Gastroesophageal sphincter (tissue), 4 donors: ENCODE measurements at regions not wholly inside any gene's neighbourhood (a gene's known extent, or its start where the extent isn't known, plus 50 kb on each side); places are given as distances from the start of the nearest gene placed in this dataset.

Experiments used
- ATAC-seq: fragments of 150-250 bp; one replicate; pipeline ENCODE4 v1.9.1; 2016; ENCODE audit warnings: mild to moderate bottlenecking, moderate library complexity
- H3K27ac ChIP-seq, 4 donors: fragments of 200-600 bp; sonication (generic) in 3 of 4; 1 replicate in 3 of 4; 2 replicates in 1 of 4; pipeline ENCODE4 v1.5.1; 2016 to 2019
- H3K27me3 ChIP-seq: fragments of 200-600 bp; sonication (generic); one replicate; pipeline ENCODE4 v1.5.1; 2019
- H3K36me3 ChIP-seq, 2 donors: fragments of 200-600 bp; sonication (generic); one replicate each; pipeline ENCODE4 v1.5.1; 2019; ENCODE audit warnings: control low read depth in 1 of 2
- H3K4me1 ChIP-seq, 3 donors: fragments of 200-600 bp; sonication (generic); 1 replicate in 2 of 3; 2 replicates in 1 of 3; pipeline ENCODE4 v1.5.1; 2016 to 2019; ENCODE audit warnings: control low read depth in 2 of 3
- H3K4me3 ChIP-seq, 2 donors: fragments of 200-600 bp; sonication (generic); one replicate each; pipeline ENCODE4 v1.5.1; 2019; ENCODE audit warnings: mild to moderate bottlenecking in 1 of 2, moderate library complexity in 1 of 2
- H3K9me3 ChIP-seq, 3 donors: fragments of 200-600 bp; sonication (generic); one replicate each; pipeline ENCODE4 v1.5.1; 2017 to 2019; ENCODE audit warnings: control low read depth in 2 of 3
- CTCF ChIP-seq, 4 experiments: fragments of 200-600 bp in 2 of 4; fragments of 450-650 bp in 2 of 4; sonication (generic) in 1 of 4; IDR thresholded peaks; one replicate each; pipeline ENCODE4 v1.5.1; 2017 to 2019; ENCODE audit warnings: antibody characterized with exemption in 4 of 4, mild to moderate bottlenecking in 2 of 4, moderate library complexity in 2 of 4
- EP300 ChIP-seq: sonication (generic); formaldehyde crosslinking; IDR thresholded peaks from one replicate; pipeline ENCODE4 v1.6.1; 2017; ENCODE audit warnings: antibody characterized with exemption, mild to moderate bottlenecking
- POLR2A ChIP-seq, 2 donors: fragments of 450-650 bp; IDR thresholded peaks; one replicate each; pipeline ENCODE4 v1.6.1; 2017; ENCODE audit warnings: antibody characterized with exemption in 2 of 2, mild to moderate bottlenecking in 2 of 2, moderate library complexity in 1 of 2
- POLR2AphosphoS5 ChIP-seq: sonication (generic); formaldehyde crosslinking; IDR thresholded peaks from one replicate; pipeline ENCODE4 v1.6.1; 2017; ENCODE audit warnings: antibody characterized with exemption
- WGBS, 2 donors: methylation state at CpG; one replicate each; pipeline ENCODE4 v1.1.5; 2018; ENCODE audit warnings: low coverage in 1 of 2; 5-methylcytosine and 5-hydroxymethylcytosine counted together

- H3K4me3 ChIP-seq = no peak overlapping the region
- ATAC-seq = no peak
- H3K4me1 ChIP-seq = no peaks in the 10 kb centered on the region
- H3K36me3 ChIP-seq = no peaks in the 10 kb centered on the region
- TF ChIP-seq POLR2A (IDR thresholded peaks at IDR 0.05) = no peak
- no peak for TF ChIP-seq EP300
- TF ChIP-seq POLR2AphosphoS5 = no peak
- no peak for TF ChIP-seq CTCF (IDR thresholded peaks at IDR 0.05)
- no peaks in the 10 kb centered on the region for H3K9me3 ChIP-seq
- WGBS, 2 donors = 90 to 100% methylated on average over 1 to 2 of the region's 3 CpGs
- peaks cover 21% of the 10 kb centered on the region for H3K27me3 ChIP-seq
- no peak overlapping the region for H3K27ac ChIP-seq
These were observed 64.6 kb upstream of the ARNT2 start for GRCh38 chr15:80339601-80340000.

DNA sequence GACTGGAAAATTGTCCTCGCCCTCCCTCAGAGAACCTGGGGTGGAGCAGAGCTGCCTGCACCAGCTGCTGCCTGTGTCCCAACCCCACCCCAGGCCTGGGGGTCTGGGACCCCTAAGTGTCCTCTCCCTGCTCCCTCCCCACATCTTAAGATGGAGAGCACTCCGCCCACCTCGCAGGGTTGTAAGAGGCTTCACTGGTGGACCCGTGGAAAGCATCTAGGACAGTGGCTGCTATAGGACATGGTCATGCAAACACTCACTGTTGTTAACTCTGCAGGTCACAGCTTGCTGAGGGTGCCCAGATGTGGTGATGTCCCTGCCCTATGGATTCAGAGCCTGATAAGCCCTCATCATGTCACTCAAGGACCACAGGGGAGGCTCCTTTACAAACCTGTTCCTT, 62.0 kb upstream of the ARNT2 start:
- Histone ChIP-seq H3K36me3 (no peaks in the 10 kb centered on the region), H3K4me3 (no peak overlapping the region), H3K4me1 (no peaks in the 10 kb centered on the region), H3K9me3 (no peaks in the 10 kb centered on the region), H3K27ac (no peak overlapping the region), H3K27me3 (peaks cover 17% of the 10 kb centered on the region)
- ATAC-seq = no peak
- no peak for TF ChIP-seq POLR2A (IDR thresholded peaks at IDR 0.05)
- TF ChIP-seq CTCF (IDR thresholded peaks at IDR 0.05) = no peak
- no peak for TF ChIP-seq EP300
- TF ChIP-seq POLR2AphosphoS5 = no peak
- WGBS, 2 donors = 86% methylated on average over 1 of the region's 4 CpGs; no CpG with 5 or more reads in 1 of the 2 donors

DNA sequence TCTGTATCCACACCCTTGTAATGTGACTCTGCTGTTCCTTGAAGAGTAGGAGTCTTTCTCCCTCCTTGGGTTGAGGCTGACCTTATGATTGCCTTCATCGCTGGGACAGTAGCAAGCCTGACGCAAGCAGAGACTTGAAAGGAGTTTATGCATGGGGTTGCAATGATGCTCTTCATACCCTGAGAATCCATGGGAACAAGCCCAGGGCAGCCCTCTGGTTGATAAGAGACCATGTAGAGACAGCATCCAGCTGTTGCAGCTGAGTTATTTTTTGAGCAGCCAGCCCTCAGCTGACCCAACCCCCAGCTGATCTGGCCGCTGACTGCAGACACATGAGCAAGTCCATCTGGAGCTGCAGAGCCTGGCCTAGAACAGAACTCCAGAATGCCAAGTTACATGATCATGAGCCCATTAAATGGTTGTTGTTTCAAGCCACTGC, 60.6 kb upstream of the ARNT2 start:
- TF ChIP-seq CTCF (IDR thresholded peaks at IDR 0.05) (no peak), POLR2AphosphoS5 (peak; percentile 45), POLR2A (IDR thresholded peaks at IDR 0.05) (no peak)
- Histone ChIP-seq H3K9me3 (no peaks in the 10 kb centered on the region), H3K36me3 (no peaks in the 10 kb centered on the region), H3K4me3 (no peak overlapping the region), H3K27me3 (peaks cover 17% of the 10 kb centered on the region), H3K27ac (no peak overlapping the region), H3K4me1 (no peaks in the 10 kb centered on the region)
- WGBS, 2 donors = no CpG with 5 or more reads among the region's 3 CpGs
- ATAC-seq = peak; percentile 73

GRCh38 chr15:80350941-80351610, 53.1 kb upstream of the ARNT2 start:
- TF ChIP-seq POLR2A (IDR thresholded peaks at IDR 0.05) (no peak), POLR2AphosphoS5 (no peak), CTCF (IDR thresholded peaks at IDR 0.05) (no peak), EP300 (no peak)
- Histone ChIP-seq H3K4me1 (no peaks in the 10 kb centered on the region), H3K27ac (no peak overlapping the region), H3K4me3 (no peak overlapping the region), H3K36me3 (no peaks in the 10 kb centered on the region), H3K27me3 (no peaks in the 10 kb centered on the region), H3K9me3 (no peaks in the 10 kb centered on the region)
- ATAC-seq = no peak
- WGBS, 2 donors = 33 to 83% methylated on average over 1 of the region's 1 CpG
